H9 (cell line): ENCODE measurements at regions not wholly inside any gene's neighbourhood (a gene's known extent, or its start where the extent isn't known, plus 50 kb on each side); places are given as distances from the start of the nearest gene placed in this dataset.
A peak's percentile ranks its signal among the peaks of the same experiment; 100 is the strongest.

Experiments
- DNase-seq: peaks from one replicate; pipeline ENCODE4 v3.0.0-alpha.2; 2017
- H2AFZ ChIP-seq: one replicate; pipeline ENCODE4 v1.6.1; 2013; ENCODE audit warnings: mild to moderate bottlenecking, low read length, control low read depth, moderate library complexity
- H2AK5ac ChIP-seq: 2 replicates; pipeline ENCODE4 v1.6.1; 2013; ENCODE audit warnings: low read length, control low read depth, mixed read lengths; ENCODE audit not compliant: insufficient read length
- H2BK120ac ChIP-seq: one replicate; pipeline ENCODE4 v1.6.1; 2013; ENCODE audit warnings: low read depth, mild to moderate bottlenecking, low read length, control low read depth, inconsistent platforms; ENCODE audit not compliant: poor library complexity, severe bottlenecking
- H2BK12ac ChIP-seq: 2 replicates; pipeline ENCODE4 v1.6.1; 2013; ENCODE audit warnings: low read length, control low read depth, mixed read lengths, low read depth; ENCODE audit not compliant: insufficient read length
- H2BK15ac ChIP-seq: 2 replicates; pipeline ENCODE4 v1.6.1; 2013; ENCODE audit warnings: low read depth, low read length, control low read depth
- H2BK20ac ChIP-seq: one replicate; pipeline ENCODE4 v1.6.1; 2013; ENCODE audit warnings: low read depth, mild to moderate bottlenecking, low read length, control low read depth, inconsistent platforms; ENCODE audit not compliant: poor library complexity, severe bottlenecking
- H2BK5ac ChIP-seq: 2 replicates; pipeline ENCODE4 v1.6.1; 2013; ENCODE audit warnings: low read length, control low read depth, mixed read lengths; ENCODE audit not compliant: insufficient read length
- H3K14ac ChIP-seq: 2 replicates; pipeline ENCODE4 v1.6.1; 2013; ENCODE audit warnings: low read length, control low read depth; ENCODE audit not compliant: insufficient read depth
- H3K18ac ChIP-seq: 2 replicates; pipeline ENCODE4 v1.6.1; 2013; ENCODE audit warnings: low read depth, mild to moderate bottlenecking, mixed read lengths, low read length, control low read depth; ENCODE audit not compliant: insufficient read length
- H3K23ac ChIP-seq: 2 replicates; pipeline ENCODE4 v1.6.1; 2013; ENCODE audit warnings: low read length, control low read depth, mixed read lengths, low read depth; ENCODE audit not compliant: insufficient read length
- H3K23me2 ChIP-seq: 2 replicates; pipeline ENCODE4 v1.6.1; 2013; ENCODE audit warnings: low read depth, mild to moderate bottlenecking, mixed read lengths, low read length, control low read depth; ENCODE audit not compliant: insufficient read length, poor library complexity, severe bottlenecking
- H3K27ac ChIP-seq: 2 replicates; pipeline ENCODE4 v1.5.1; 2013; ENCODE audit warnings: low read length, control low read depth, mixed read lengths, low read depth; ENCODE audit not compliant: insufficient read length
- H3K27me3 ChIP-seq: 2 replicates; pipeline ENCODE4 v1.6.1; 2013; ENCODE audit warnings: low read length, control low read depth, inconsistent platforms; ENCODE audit not compliant: insufficient read depth
- H3K4ac ChIP-seq: 2 replicates; pipeline ENCODE4 v1.6.1; 2013; ENCODE audit warnings: low read depth, mild to moderate bottlenecking, control low read depth, inconsistent platforms, low read length, moderate library complexity
- H3K4me1 ChIP-seq: 2 replicates; pipeline ENCODE4 v1.6.1; 2013; ENCODE audit warnings: low read length, control low read depth, inconsistent platforms; ENCODE audit not compliant: insufficient read depth
- H3K4me2 ChIP-seq: 2 replicates; pipeline ENCODE4 v1.6.1; 2013; ENCODE audit warnings: low read length, control low read depth, mixed read lengths; ENCODE audit not compliant: insufficient read length, insufficient read depth
- H3K56ac ChIP-seq: 2 replicates; pipeline ENCODE4 v1.6.1; 2013; ENCODE audit warnings: low read depth, mild to moderate bottlenecking, mixed read lengths, low read length, control low read depth; ENCODE audit not compliant: insufficient read length
- H3K79me1 ChIP-seq: 2 replicates; pipeline ENCODE4 v1.6.1; 2013; ENCODE audit warnings: low read depth, mild to moderate bottlenecking, moderate library complexity, low read length, control low read depth, inconsistent platforms; ENCODE audit not compliant: insufficient read depth, poor library complexity, severe bottlenecking
- H3K79me2 ChIP-seq: 2 replicates; pipeline ENCODE4 v1.6.1; 2013; ENCODE audit warnings: low read length, control low read depth, inconsistent platforms; ENCODE audit not compliant: insufficient read depth
- H3K9ac ChIP-seq: 2 replicates; pipeline ENCODE4 v1.6.1; 2013; ENCODE audit warnings: low read length, control low read depth, mixed read lengths; ENCODE audit not compliant: insufficient read length; ENCODE audit errors: extremely low read depth
- H3K9me3 ChIP-seq: one replicate; pipeline ENCODE4 v1.6.1; 2013; ENCODE audit warnings: low read depth, low read length, inconsistent platforms; ENCODE audit not compliant: control insufficient read depth
- H3T11ph ChIP-seq: one replicate; pipeline ENCODE4 v1.6.1; 2013; ENCODE audit warnings: mild to moderate bottlenecking, low read length, control low read depth, inconsistent platforms
- H4K20me1 ChIP-seq: one replicate; pipeline ENCODE4 v1.6.1; 2013; ENCODE audit not compliant: control insufficient read depth, insufficient read length, insufficient read depth
- H4K5ac ChIP-seq: 2 replicates; pipeline ENCODE4 v1.6.1; 2013; ENCODE audit warnings: low read depth, mild to moderate bottlenecking, mixed read lengths, low read length, control low read depth; ENCODE audit not compliant: insufficient read length
- H4K8ac ChIP-seq: replicated peaks from 2 replicates; pipeline ENCODE4 v1.6.1; 2013; ENCODE audit warnings: low read length, control low read depth, mixed read lengths, low read depth; ENCODE audit not compliant: insufficient read length
- H4K91ac ChIP-seq: 2 replicates; pipeline ENCODE4 v1.6.1; 2013; ENCODE audit warnings: low read depth, mild to moderate bottlenecking, moderate library complexity, mixed read lengths, low read length, control low read depth; ENCODE audit not compliant: insufficient read length
- H3K27ac Mint-ChIP-seq, 3 experiments: 2 replicates in 2 of 3; 3 replicates in 1 of 3; pipeline ENCODE4 v1.8.0; 2020 to 2021; ENCODE audit warnings: mixed read lengths in 3 of 3, mild to moderate bottlenecking in 1 of 3, moderate library complexity in 1 of 3
- H3K27me3 Mint-ChIP-seq: 2 replicates; pipeline ENCODE4 v1.8.0; 2021; ENCODE audit warnings: low read depth, mild to moderate bottlenecking, moderate library complexity, mixed read lengths
- H3K36me3 Mint-ChIP-seq, 3 experiments: 2 replicates in 2 of 3; 3 replicates in 1 of 3; pipeline ENCODE4 v1.8.0; 2020 to 2021; ENCODE audit warnings: low read depth in 3 of 3, mixed read lengths in 3 of 3; ENCODE audit not compliant: insufficient read depth in 1 of 3
- H3K4me1 Mint-ChIP-seq, 2 experiments: 2 replicates each; pipeline ENCODE4 v1.8.0; 2020; ENCODE audit warnings: mixed read lengths in 2 of 2
- H3K4me3 Mint-ChIP-seq, 2 experiments: 2 replicates in 1 of 2; 3 replicates in 1 of 2; pipeline ENCODE4 v1.8.0; 2020 to 2021; ENCODE audit warnings: mild to moderate bottlenecking in 2 of 2, mixed read lengths in 2 of 2, moderate library complexity in 1 of 2
- H3K9me3 Mint-ChIP-seq, 2 experiments: 2 replicates in 1 of 2; 3 replicates in 1 of 2; pipeline ENCODE4 v1.8.0; 2020; ENCODE audit warnings: mild to moderate bottlenecking in 2 of 2, mixed read lengths in 2 of 2, moderate library complexity in 1 of 2
- CTCF ChIP-seq: fragments of 200-600 bp; sonication (generic); conservative IDR thresholded peaks from 3 replicates; pipeline ENCODE4 v1.8.0; 2021; ENCODE audit warnings: antibody characterized with exemption, mild to moderate bottlenecking

DNA sequence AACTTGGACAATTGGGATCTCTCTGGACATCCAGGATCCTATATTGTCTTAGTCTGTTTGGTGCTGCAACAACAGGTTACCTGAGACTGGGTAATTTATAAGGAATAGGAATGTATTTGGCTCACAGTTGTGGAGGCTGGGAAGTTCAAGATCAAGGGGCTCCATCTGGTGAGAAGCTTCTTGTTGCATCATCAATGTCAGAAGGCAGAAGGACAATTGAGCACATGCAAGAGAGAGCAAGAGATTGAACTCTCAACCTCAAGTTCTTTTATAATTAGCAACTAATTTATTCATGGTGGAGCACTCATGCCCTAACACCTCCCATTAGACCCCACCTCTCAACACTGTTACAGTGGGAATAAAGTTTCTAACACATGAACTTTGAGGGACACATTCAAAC, 124.7 kb upstream of the ETV3 start:
- peaks cover 8% of the 10 kb centered on the region for H3K27me3 Mint-ChIP-seq
- no peak overlapping the region for H3K9ac ChIP-seq
- DNase-seq: no peak
- no peak overlapping the region for H3K4me2 ChIP-seq
- H3K4me1 ChIP-seq: no peaks in the 10 kb centered on the region
- H3K27ac ChIP-seq: no peak overlapping the region
- no peak overlapping the region for H2BK12ac ChIP-seq
- no peak overlapping the region for H2BK20ac ChIP-seq
- no peak overlapping the region for H4K91ac ChIP-seq
- no peaks in the 10 kb centered on the region for H3K79me2 ChIP-seq
- no peak overlapping the region for H3K56ac ChIP-seq
- H3K23ac ChIP-seq: no peak overlapping the region
- H3K36me3 Mint-ChIP-seq: no peaks in the 10 kb centered on the region
- H2AFZ ChIP-seq: no peak overlapping the region
- no peaks in the 10 kb centered on the region for H3K9me3 ChIP-seq
- no peaks in the 10 kb centered on the region for H3K23me2 ChIP-seq
- H3K27me3 ChIP-seq: no peaks in the 10 kb centered on the region
- H2BK15ac ChIP-seq: no peak overlapping the region
- no peaks in the 10 kb centered on the region for H3K4me1 Mint-ChIP-seq
- H3K79me1 ChIP-seq: no peaks in the 10 kb centered on the region
- no peak overlapping the region for H3K4ac ChIP-seq
- H3K9me3 Mint-ChIP-seq: peaks cover 2 to 4% of the 10 kb centered on the region in 2 experiments; a peak in 4 of 5 replicates
- no peak overlapping the region for H4K8ac ChIP-seq
- H4K20me1 ChIP-seq: no peaks in the 10 kb centered on the region
- no peak overlapping the region for H3K4me3 Mint-ChIP-seq
- H2BK120ac ChIP-seq: no peak overlapping the region
- no peak overlapping the region for H4K5ac ChIP-seq
- no peak overlapping the region for H3K18ac ChIP-seq
- H3T11ph ChIP-seq: no peak overlapping the region
- peak overlapping the region; percentile 35 for H2AK5ac ChIP-seq
- no peak overlapping the region for H2BK5ac ChIP-seq
- no peak overlapping the region for H3K14ac ChIP-seq
- no peak for TF ChIP-seq CTCF
- H3K27ac Mint-ChIP-seq: no peak overlapping the region
